CD14-positive monocyte (primary cell): ENCODE measurements at regions not wholly inside any gene's neighbourhood (a gene's known extent, or its start where the extent isn't known, plus 50 kb on each side); places are given as distances from the start of the nearest gene placed in this dataset.
"Not testable (repeated sequence)": the region's sequence is repeated elsewhere in the genome, so short reads cannot be mapped to it uniquely, and the experiment has no call there.

Experiments used
- DNase-seq, 3 donors: peaks; one replicate each; pipeline ENCODE4 v3.0.0-alpha.2; 2011 to 2022
- H2AFZ ChIP-seq: 2 replicates; pipeline ENCODE4 v1.6.0; 2012; ENCODE audit warnings: mild to moderate bottlenecking, low read depth, low read length, inconsistent platforms; ENCODE audit not compliant: insufficient read depth, poor library complexity, severe bottlenecking
- H3K27ac ChIP-seq, 2 donors: 1 replicate in 1 of 2; 2 replicates in 1 of 2; pipeline ENCODE4 v1.5.1; 2012 to 2013; ENCODE audit warnings: low read length in 2 of 2, control low read depth in 1 of 2, inconsistent platforms in 1 of 2, low read depth in 1 of 2, mild to moderate bottlenecking in 1 of 2
- H3K27me3 ChIP-seq, 2 donors: one replicate each; pipeline versions ENCODE4 v1.6.0 to v1.6.1; 2011 to 2013; ENCODE audit warnings: low read length in 2 of 2; ENCODE audit not compliant: control insufficient read depth in 2 of 2, insufficient read depth in 2 of 2
- H3K36me3 ChIP-seq, 2 donors: replicated peaks in 1 of 2; 1 replicate in 1 of 2; 2 replicates in 1 of 2; pipeline versions ENCODE4 v1.5.1 to v1.6.1; 2012 to 2013; ENCODE audit warnings: low read length in 2 of 2, control low read depth in 1 of 2, inconsistent platforms in 1 of 2, mild to moderate bottlenecking in 1 of 2; ENCODE audit not compliant: insufficient read depth in 2 of 2, control insufficient read depth in 1 of 2
- H3K4me1 ChIP-seq, 2 donors: 1 replicate in 1 of 2; 2 replicates in 1 of 2; pipeline versions ENCODE4 v1.5.1 to v1.6.1; 2012 to 2013; ENCODE audit warnings: low read length in 2 of 2, control low read depth in 1 of 2, inconsistent platforms in 1 of 2, mild to moderate bottlenecking in 1 of 2, moderate library complexity in 1 of 2; ENCODE audit not compliant: insufficient read depth in 2 of 2, control insufficient read depth in 1 of 2
- H3K4me2 ChIP-seq: replicated peaks from 2 replicates; pipeline ENCODE3; 2012; ENCODE audit warnings: low read length, moderate library complexity, mild to moderate bottlenecking; ENCODE audit not compliant: poor library complexity, severe bottlenecking; ENCODE audit errors: extremely low read depth
- H3K4me3 ChIP-seq, 3 experiments: fragments of 200-600 bp in 1 of 3; sonication (generic) in 1 of 3; replicated peaks in 1 of 3; 1 replicate in 2 of 3; 2 replicates in 1 of 3; pipeline ENCODE4 v1.5.1; 2011 to 2013; ENCODE audit warnings: low read length in 3 of 3, mild to moderate bottlenecking in 3 of 3, control low read depth in 2 of 3, low read depth in 2 of 3, inconsistent platforms in 1 of 3, moderate library complexity in 1 of 3
- H3K79me2 ChIP-seq: 2 replicates; pipeline ENCODE4 v1.6.0; 2012; ENCODE audit warnings: mild to moderate bottlenecking, control low read depth, inconsistent platforms, low read length, moderate library complexity; ENCODE audit not compliant: insufficient read depth
- H3K9ac ChIP-seq: 2 replicates; pipeline ENCODE4 v1.6.0; 2017; ENCODE audit warnings: low read length, mild to moderate bottlenecking; ENCODE audit not compliant: insufficient read depth, poor library complexity, severe bottlenecking
- H3K9me3 ChIP-seq, 2 donors: replicated peaks in 1 of 2; 1 replicate in 1 of 2; 2 replicates in 1 of 2; pipeline versions ENCODE4 v1.5.1 to v1.6.1; 2012 to 2013; ENCODE audit warnings: low read length in 2 of 2, control low read depth in 1 of 2; ENCODE audit not compliant: control insufficient read depth in 1 of 2, insufficient read depth in 1 of 2
- H4K20me1 ChIP-seq: 2 replicates; pipeline ENCODE4 v1.6.0; 2012; ENCODE audit warnings: mild to moderate bottlenecking, low read length, control low read depth, moderate library complexity; ENCODE audit not compliant: insufficient read depth
- H3K27ac Mint-ChIP-seq, 7 donors: one replicate each; pipeline ENCODE4 v1.8.0; 2020; ENCODE audit warnings: mild to moderate bottlenecking in 7 of 7, mixed read lengths in 7 of 7, moderate library complexity in 6 of 7, inconsistent platforms in 2 of 7
- H3K27me3 Mint-ChIP-seq, 3 donors: one replicate each; pipeline ENCODE4 v1.8.0; 2021 to 2022; ENCODE audit warnings: low read depth in 3 of 3, mild to moderate bottlenecking in 3 of 3, mixed read lengths in 3 of 3, moderate library complexity in 3 of 3, inconsistent platforms in 1 of 3
- H3K36me3 Mint-ChIP-seq, 2 donors: one replicate each; pipeline ENCODE4 v1.8.0; 2020; ENCODE audit warnings: mixed read lengths in 2 of 2, inconsistent platforms in 1 of 2, mild to moderate bottlenecking in 1 of 2
- H3K4me1 Mint-ChIP-seq: one replicate; pipeline ENCODE4 v1.8.0; 2020; ENCODE audit warnings: mild to moderate bottlenecking, mixed read lengths
- H3K4me3 Mint-ChIP-seq, 2 donors: one replicate each; pipeline ENCODE4 v1.8.0; 2020; ENCODE audit warnings: mild to moderate bottlenecking in 2 of 2, mixed read lengths in 2 of 2, moderate library complexity in 1 of 2
- H3K9me3 Mint-ChIP-seq, 7 donors: one replicate each; pipeline ENCODE4 v1.8.0; 2020 to 2022; ENCODE audit warnings: mixed read lengths in 7 of 7, mild to moderate bottlenecking in 6 of 7, moderate library complexity in 6 of 7, inconsistent platforms in 2 of 7
- CTCF ChIP-seq: fragments of 200-600 bp; IDR thresholded peaks from one replicate; pipeline ENCODE4 v1.8.0; 2022; ENCODE audit warnings: antibody characterized with exemption, mild to moderate bottlenecking
- WGBS: methylation state at CpG from one replicate; pipeline ENCODE4 v1.1.5; 2013; ENCODE audit warnings: missing lambda C conversion rate; ENCODE audit not compliant: insufficient coverage; 5-methylcytosine and 5-hydroxymethylcytosine counted together
- intact Hi-C, 2 donors: fragments of 100-400 bp; cut with micrococcal nuclease; formaldehyde crosslinking; loops; one replicate each; pipeline versions ENCODE4 v1.15.0 to v1.15.1; 2023

GRCh38 chr6:157753291-157753690, 69.8 kb upstream of the SNX9 start:
- Mint-ChIP-seq H3K4me1 (peaks cover 19% of the 10 kb centered on the region), H3K9me3 (peaks cover 16 to 41% (median 30%) of the 10 kb centered on the region in 7 donors), H3K27ac (no peak overlapping the region), H3K27me3 (peaks cover 7 to 17% (median 12%) of the 10 kb centered on the region in 3 donors), H3K36me3 (peaks cover 2 to 5% of the 10 kb centered on the region in 2 donors), H3K4me3 (no peak overlapping the region)
- no peak for DNase-seq
- H3K4me2 ChIP-seq, result no peak overlapping the region
- TF ChIP-seq CTCF, result no peak
- intact Hi-C loops, result no loop called here
- no peak overlapping the region for H3K9ac ChIP-seq
- no CpG with 5 or more reads among the region's 2 CpGs for WGBS
- H3K27ac ChIP-seq, result no peak overlapping the region
- no peak overlapping the region for H3K4me3 ChIP-seq
- no peaks in the 10 kb centered on the region for H4K20me1 ChIP-seq
- H3K9me3 ChIP-seq, result peaks cover 4 to 6% of the 10 kb centered on the region in 2 donors
- H2AFZ ChIP-seq, result no peak overlapping the region
- H3K79me2 ChIP-seq, result no peaks in the 10 kb centered on the region
- peaks cover 0 to 4% of the 10 kb centered on the region in 2 donors for H3K27me3 ChIP-seq
- no peaks in the 10 kb centered on the region for H3K36me3 ChIP-seq
- peaks cover 11 to 16% of the 10 kb centered on the region in 2 donors for H3K4me1 ChIP-seq

GRCh38 chr6:157753801-157754200, 69.2 kb upstream of the SNX9 start:
- H3K79me2 ChIP-seq, H3K27me3 ChIP-seq, H3K4me2 ChIP-seq, intact Hi-C loops, H2AFZ ChIP-seq, H3K27ac ChIP-seq, H3K36me3 Mint-ChIP-seq, H3K36me3 ChIP-seq, H3K9me3 ChIP-seq, H4K20me1 ChIP-seq, H3K4me3 Mint-ChIP-seq, H3K9ac ChIP-seq, DNase-seq, H3K4me3 ChIP-seq, H3K27ac Mint-ChIP-seq: not testable (repeated sequence)
- Mint-ChIP-seq H3K4me1 (peaks cover 24% of the 10 kb centered on the region), H3K27me3 (peaks cover 10 to 17% (median 12%) of the 10 kb centered on the region in 3 donors), H3K9me3 (peaks cover 16 to 41% (median 30%) of the 10 kb centered on the region in 7 donors)
- 100% methylated on average over 3 of the region's 4 CpGs for WGBS
- H3K4me1 ChIP-seq, result peaks cover 11 to 16% of the 10 kb centered on the region in 2 donors
